Caco-2 (cell line): ENCODE measurements at regions not wholly inside any gene's neighbourhood (a gene's known extent, or its start where the extent isn't known, plus 50 kb on each side); places are given as distances from the start of the nearest gene placed in this dataset.
A peak's percentile ranks its signal among the peaks of the same experiment; 100 is the strongest.

Experiments used
- BruUV-seq: library from RNA; stranded (reverse); fragments of 400-500 nt; replicated peaks from 2 replicates; lab custom pipeline; 2021; lab: Mats Ljungman, UMichigan
- CTCF ChIA-PET: fragments of 300-600 bp; sonication (Branson Sonifier 250); formaldehyde crosslinking; loops from one replicate; lab custom pipeline; 2022; ENCODE audit warnings: antibody characterized with exemption; lab: Charles Lee
- POLR2A ChIA-PET: fragments of 300-600 bp; sonication (Branson Sonifier 250); formaldehyde crosslinking; loops from one replicate; lab custom pipeline; 2022; ENCODE audit warnings: antibody characterized with exemption; lab: Charles Lee
- DNase-seq, 2 experiments: peaks; one replicate each; pipeline versions ENCODE4 v3.0.0 to v3.0.0-alpha.2; 2020 to 2022
- H3K27me3 ChIP-seq: replicated peaks from 2 replicates; pipeline ENCODE4 v1.6.0; 2011; ENCODE audit warnings: low read length; ENCODE audit not compliant: control insufficient read depth, insufficient read depth
- H3K36me3 ChIP-seq: 2 replicates; pipeline ENCODE4 v1.5.1; 2011; ENCODE audit warnings: low read length; ENCODE audit not compliant: control insufficient read depth, insufficient read depth
- H3K4me1 ChIP-seq: fragments of 250-450 bp; sonication (Bioruptor Pico); 2 replicates; pipeline ENCODE4 v1.5.1; 2020; ENCODE audit warnings: mild to moderate bottlenecking
- H3K4me3 ChIP-seq: 2 replicates; pipeline ENCODE4 v1.5.1; 2011; ENCODE audit warnings: low read depth, mild to moderate bottlenecking, control low read depth, low read length
- H3K9me3 ChIP-seq: fragments of 250-450 bp; sonication (Bioruptor Pico); 2 replicates; pipeline ENCODE4 v1.5.1; 2020; ENCODE audit warnings: mild to moderate bottlenecking, moderate library complexity
- H3K27ac Mint-ChIP-seq: one replicate; pipeline ENCODE4 v1.8.0; 2022; ENCODE audit warnings: mixed read lengths; ENCODE audit not compliant: unreplicated experiment
- H3K27me3 Mint-ChIP-seq: one replicate; pipeline ENCODE4 v1.8.0; 2022; ENCODE audit warnings: mixed read lengths; ENCODE audit not compliant: insufficient read depth, unreplicated experiment
- H3K36me3 Mint-ChIP-seq: one replicate; pipeline ENCODE4 v1.8.0; 2022; ENCODE audit warnings: mild to moderate bottlenecking, mixed read lengths; ENCODE audit not compliant: insufficient read depth, unreplicated experiment
- H3K4me1 Mint-ChIP-seq: one replicate; pipeline ENCODE4 v1.8.0; 2022; ENCODE audit warnings: low read depth, mixed read lengths; ENCODE audit not compliant: unreplicated experiment
- H3K4me3 Mint-ChIP-seq: one replicate; pipeline ENCODE4 v1.8.0; 2022; ENCODE audit warnings: mild to moderate bottlenecking, moderate library complexity, mixed read lengths; ENCODE audit not compliant: unreplicated experiment
- H3K9me3 Mint-ChIP-seq: one replicate; pipeline ENCODE4 v1.8.0; 2022; ENCODE audit warnings: mixed read lengths; ENCODE audit not compliant: unreplicated experiment
- intact Hi-C: fragments of 100-400 bp; cut with micrococcal nuclease; formaldehyde crosslinking; loops from one replicate; pipeline ENCODE4 v1.10.0; 2022; ENCODE audit not compliant: unreplicated experiment
- TF ChIP-seq, protein P1 (sequence below), 2 experiments: fragments of 200-600 bp in 1 of 2; IDR thresholded peaks; 1 replicate in 1 of 2; 2 replicates in 1 of 2; pipeline versions ENCODE4 v1.5.1 to v1.8.0; 2011 to 2022; ENCODE audit warnings: antibody characterized with exemption in 1 of 2, control low read depth in 1 of 2, inconsistent platforms in 1 of 2, low read depth in 1 of 2, low read length in 1 of 2, mild to moderate bottlenecking in 1 of 2, moderate library complexity in 1 of 2; ENCODE audit not compliant: insufficient read depth in 1 of 2, severe bottlenecking in 1 of 2, unreplicated experiment in 1 of 2

DNA sequence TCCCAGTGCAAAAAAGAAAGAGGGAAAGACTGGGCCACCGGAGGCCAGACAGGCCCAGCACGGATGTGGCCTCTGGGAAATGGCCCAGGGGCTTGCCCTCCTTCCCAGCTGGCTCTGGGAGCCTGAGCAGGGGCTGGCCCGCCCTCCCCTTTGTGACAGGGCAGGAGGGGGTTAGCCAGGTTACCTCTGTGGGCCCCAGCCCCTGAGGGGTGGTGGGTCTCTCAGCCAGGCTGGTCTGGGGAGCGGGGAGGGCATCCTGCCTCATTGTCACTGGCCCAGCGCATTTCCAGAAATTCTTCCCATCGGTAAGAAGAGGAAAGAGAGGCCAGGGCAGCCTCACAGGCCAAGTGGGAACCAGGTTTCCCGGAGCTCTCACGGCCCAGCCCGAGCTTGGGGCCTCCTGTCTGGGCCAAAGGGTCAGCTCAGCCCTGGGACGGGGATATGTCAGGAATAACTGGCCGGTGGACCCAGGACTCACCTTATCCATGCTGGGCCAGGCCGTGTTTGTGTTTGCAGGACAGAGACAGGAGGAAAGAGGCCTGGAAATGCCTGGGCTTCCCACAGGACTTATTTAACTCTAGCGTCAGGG is 182.2 kb downstream of the ZFP36L2 start:
- no TSS peak for BruUV-seq
- no peaks in the 10 kb centered on the region for H3K27me3 Mint-ChIP-seq
- no peak overlapping the region for H3K4me3 ChIP-seq
- DNase-seq, result no peak
- ChIA-PET POLR2A (no interaction called here), CTCF (no interaction called here)
- H3K36me3 Mint-ChIP-seq, result peaks cover 13% of the 10 kb centered on the region
- H3K4me3 Mint-ChIP-seq, result no peak overlapping the region
- peaks cover 75% of the 10 kb centered on the region for H3K4me1 ChIP-seq
- H3K4me1 Mint-ChIP-seq, result peaks cover 49% of the 10 kb centered on the region
- H3K9me3 Mint-ChIP-seq, result no peaks in the 10 kb centered on the region
- intact Hi-C loops, result loop anchor here (5.0 kb wide), 1 partner anchor 68 kb away; no protein-coding TSS in a partner anchor
- H3K27me3 ChIP-seq, result no peaks in the 10 kb centered on the region
- H3K9me3 ChIP-seq, result no peaks in the 10 kb centered on the region
- H3K27ac Mint-ChIP-seq, result peak overlapping the region; percentile 50
- no peaks in the 10 kb centered on the region; the same call in 1 of the 2 replicates for H3K36me3 ChIP-seq
- TF ChIP-seq, protein P1, sequence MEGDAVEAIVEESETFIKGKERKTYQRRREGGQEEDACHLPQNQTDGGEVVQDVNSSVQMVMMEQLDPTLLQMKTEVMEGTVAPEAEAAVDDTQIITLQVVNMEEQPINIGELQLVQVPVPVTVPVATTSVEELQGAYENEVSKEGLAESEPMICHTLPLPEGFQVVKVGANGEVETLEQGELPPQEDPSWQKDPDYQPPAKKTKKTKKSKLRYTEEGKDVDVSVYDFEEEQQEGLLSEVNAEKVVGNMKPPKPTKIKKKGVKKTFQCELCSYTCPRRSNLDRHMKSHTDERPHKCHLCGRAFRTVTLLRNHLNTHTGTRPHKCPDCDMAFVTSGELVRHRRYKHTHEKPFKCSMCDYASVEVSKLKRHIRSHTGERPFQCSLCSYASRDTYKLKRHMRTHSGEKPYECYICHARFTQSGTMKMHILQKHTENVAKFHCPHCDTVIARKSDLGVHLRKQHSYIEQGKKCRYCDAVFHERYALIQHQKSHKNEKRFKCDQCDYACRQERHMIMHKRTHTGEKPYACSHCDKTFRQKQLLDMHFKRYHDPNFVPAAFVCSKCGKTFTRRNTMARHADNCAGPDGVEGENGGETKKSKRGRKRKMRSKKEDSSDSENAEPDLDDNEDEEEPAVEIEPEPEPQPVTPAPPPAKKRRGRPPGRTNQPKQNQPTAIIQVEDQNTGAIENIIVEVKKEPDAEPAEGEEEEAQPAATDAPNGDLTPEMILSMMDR (IDR thresholded peaks at IDR 0.05; ENCODE audit: insufficient read depth in 1 of 2, low read depth in 1 of 2, low read length in 1 of 2, severe bottlenecking in 1 of 2, unreplicated experiment in 1 of 2), result no peak

DNA sequence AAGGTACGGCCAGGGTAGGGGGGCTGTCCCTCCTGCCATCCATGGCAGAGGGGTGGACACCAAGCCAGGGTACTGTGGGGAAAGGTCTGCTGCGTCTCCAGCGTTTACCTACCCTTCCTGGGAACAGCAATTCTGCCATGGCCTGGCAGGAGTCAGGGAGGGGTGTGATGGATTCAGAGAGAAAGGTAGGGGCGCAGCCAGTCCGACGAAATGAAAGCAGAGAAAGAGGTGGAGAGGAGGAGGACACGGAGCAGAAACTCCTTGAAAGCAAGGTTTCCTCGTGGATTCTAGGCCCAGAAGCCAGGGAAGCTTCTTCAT is 182.9 kb downstream of the ZFP36L2 start:
- CTCF ChIA-PET, result no interaction called here
- TF ChIP-seq, protein P1 (IDR thresholded peaks at IDR 0.05; ENCODE audit: insufficient read depth in 1 of 2, low read depth in 1 of 2, low read length in 1 of 2, severe bottlenecking in 1 of 2, unreplicated experiment in 1 of 2), result no peak
- BruUV-seq, result no TSS peak
- H3K27ac Mint-ChIP-seq, result peak overlapping the region; percentile 50
- no peaks in the 10 kb centered on the region for H3K27me3 Mint-ChIP-seq
- H3K4me3 Mint-ChIP-seq, result no peak overlapping the region
- peaks cover 13% of the 10 kb centered on the region for H3K36me3 Mint-ChIP-seq
- H3K27me3 ChIP-seq, result no peaks in the 10 kb centered on the region
- H3K9me3 Mint-ChIP-seq, result no peaks in the 10 kb centered on the region
- POLR2A ChIA-PET, result no interaction called here
- H3K4me1 ChIP-seq, result peaks cover 82% of the 10 kb centered on the region
- no peaks in the 10 kb centered on the region for H3K9me3 ChIP-seq
- H3K36me3 ChIP-seq, result no peaks in the 10 kb centered on the region
- H3K4me3 ChIP-seq, result no peak overlapping the region
- DNase-seq, result no peak
- intact Hi-C loops, result loop anchor here (5.0 kb wide), 1 partner anchor 69 kb away; no protein-coding TSS in a partner anchor
- peaks cover 49% of the 10 kb centered on the region for H3K4me1 Mint-ChIP-seq

DNA sequence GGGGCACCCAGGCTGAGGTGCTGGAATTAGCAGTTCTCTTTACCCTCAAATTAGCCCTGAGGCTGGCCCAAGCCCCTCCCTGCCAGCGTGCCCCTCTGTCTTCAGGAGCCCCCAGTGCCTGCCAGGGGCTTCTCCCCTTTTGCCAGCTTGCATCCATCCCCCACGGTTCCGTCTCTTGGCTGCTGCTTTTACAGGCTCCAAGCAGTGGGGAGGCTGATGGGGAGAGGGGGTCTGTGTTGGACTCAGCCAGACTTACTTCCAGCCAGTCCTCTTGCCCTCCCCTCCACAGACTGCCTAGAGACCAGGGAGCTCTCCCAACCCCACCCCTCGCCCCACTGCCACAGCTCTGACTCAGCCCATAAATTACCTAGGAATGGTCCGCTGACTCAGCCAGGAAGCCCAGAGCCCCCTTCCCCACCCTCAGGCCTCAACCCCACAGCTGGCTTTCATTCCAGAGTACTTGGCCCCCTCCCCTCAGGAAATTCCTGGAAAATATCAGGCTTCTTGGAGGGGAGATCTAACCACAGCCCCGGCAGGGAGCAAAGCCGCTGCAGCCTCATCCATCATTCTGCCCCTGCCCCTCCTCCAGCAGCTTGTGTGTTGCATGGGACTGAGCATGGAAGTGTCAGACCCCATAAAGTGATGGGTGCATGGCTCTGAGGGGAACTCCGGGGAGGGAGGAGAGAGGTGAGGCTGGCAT is 184.6 kb downstream of the ZFP36L2 start:
- Histone ChIP-seq H3K36me3 (no peaks in the 10 kb centered on the region), H3K27me3 (no peaks in the 10 kb centered on the region), H3K4me1 (peaks cover 89% of the 10 kb centered on the region), H3K4me3 (no peak overlapping the region), H3K9me3 (no peaks in the 10 kb centered on the region)
- BruUV-seq, result no TSS peak
- POLR2A ChIA-PET, result interaction anchor here (2.0 kb wide), 1 partner anchor 62 kb away, joined by 6 read pairs; no protein-coding TSS in a partner anchor
- intact Hi-C loops, result loop anchor here (2.0 to 5.0 kb wide), 4 partner anchors 17 to 177 kb away; no protein-coding TSS in a partner anchor
- Mint-ChIP-seq H3K9me3 (no peaks in the 10 kb centered on the region), H3K4me1 (peaks cover 48% of the 10 kb centered on the region), H3K27me3 (no peaks in the 10 kb centered on the region), H3K36me3 (peaks cover 13% of the 10 kb centered on the region), H3K27ac (peak overlapping the region; percentile 99), H3K4me3 (peak overlapping the region; percentile 35)
- TF ChIP-seq, protein P1 (IDR thresholded peaks at IDR 0.05; ENCODE audit: insufficient read depth in 1 of 2, low read depth in 1 of 2, low read length in 1 of 2, severe bottlenecking in 1 of 2, unreplicated experiment in 1 of 2), result no peak
- CTCF ChIA-PET, result interaction anchor here (0.6 to 1.2 kb wide), 4 partner anchors 62 to 584 kb away, joined by 3 to 5 read pairs (median 4); no protein-coding TSS in a partner anchor
- peak; percentile 79 to 93 for DNase-seq
